ENCODE measurements at regions not wholly inside any gene's neighbourhood (a gene's known extent, or its start where the extent isn't known, plus 50 kb on each side); places are given as distances from the start of the nearest gene placed in this dataset.

DNA sequence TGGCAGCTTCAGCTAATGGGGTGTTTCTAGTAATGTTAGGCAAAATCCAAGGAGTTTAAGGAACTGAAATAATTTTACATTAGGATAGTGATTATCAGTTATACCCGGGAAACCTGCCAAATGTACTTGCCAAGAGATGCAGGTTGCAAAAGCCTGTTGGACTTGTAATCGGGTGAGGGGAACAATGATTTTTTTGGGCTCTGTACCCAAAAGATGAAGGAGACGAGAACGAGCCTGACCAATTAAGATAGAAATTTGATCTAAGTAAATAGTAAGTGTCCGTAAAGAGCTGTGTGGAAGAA is 56.3 kb upstream of the ARL4D start:
- TF ChIP-seq, protein P1, sequence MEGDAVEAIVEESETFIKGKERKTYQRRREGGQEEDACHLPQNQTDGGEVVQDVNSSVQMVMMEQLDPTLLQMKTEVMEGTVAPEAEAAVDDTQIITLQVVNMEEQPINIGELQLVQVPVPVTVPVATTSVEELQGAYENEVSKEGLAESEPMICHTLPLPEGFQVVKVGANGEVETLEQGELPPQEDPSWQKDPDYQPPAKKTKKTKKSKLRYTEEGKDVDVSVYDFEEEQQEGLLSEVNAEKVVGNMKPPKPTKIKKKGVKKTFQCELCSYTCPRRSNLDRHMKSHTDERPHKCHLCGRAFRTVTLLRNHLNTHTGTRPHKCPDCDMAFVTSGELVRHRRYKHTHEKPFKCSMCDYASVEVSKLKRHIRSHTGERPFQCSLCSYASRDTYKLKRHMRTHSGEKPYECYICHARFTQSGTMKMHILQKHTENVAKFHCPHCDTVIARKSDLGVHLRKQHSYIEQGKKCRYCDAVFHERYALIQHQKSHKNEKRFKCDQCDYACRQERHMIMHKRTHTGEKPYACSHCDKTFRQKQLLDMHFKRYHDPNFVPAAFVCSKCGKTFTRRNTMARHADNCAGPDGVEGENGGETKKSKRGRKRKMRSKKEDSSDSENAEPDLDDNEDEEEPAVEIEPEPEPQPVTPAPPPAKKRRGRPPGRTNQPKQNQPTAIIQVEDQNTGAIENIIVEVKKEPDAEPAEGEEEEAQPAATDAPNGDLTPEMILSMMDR (IDR thresholded peaks at IDR 0.05; ENCODE audit: low read depth, low read length): no peak
- TF ChIP-seq EZH2phosphoT487 (IDR thresholded peaks at IDR 0.05; ENCODE audit: low read depth): no peak

Measured in OCI-LY3 (cell line).